ENCODE measurements at regions not wholly inside any gene's neighbourhood (a gene's known extent, or its start where the extent isn't known, plus 50 kb on each side); places are given as distances from the start of the nearest gene placed in this dataset.

GRCh38 chr2:184523732-184524131 lies 74.6 kb upstream of the ZNF804A start:
- TF ChIP-seq SUZ12 (IDR thresholded peaks at IDR 0.05) (no peak), SP1 (IDR thresholded peaks at IDR 0.05) (no peak), HDGF (IDR thresholded peaks at IDR 0.05; ENCODE audit: borderline replicate concordance) (no peak), CTBP1 (IDR thresholded peaks at IDR 0.05; ENCODE audit: borderline replicate concordance) (no peak), FOXM1 (IDR thresholded peaks at IDR 0.05; ENCODE audit: borderline replicate concordance) (no peak), FOXK2 (IDR thresholded peaks at IDR 0.05) (no peak), LEF1 (IDR thresholded peaks at IDR 0.05; ENCODE audit: borderline replicate concordance) (no peak), FOXA1 (IDR thresholded peaks at IDR 0.05) (no peak), ELF4 (IDR thresholded peaks at IDR 0.05) (no peak)
